SK-N-SH treated with all-trans-retinoic acid at 6 μM for 48 hours (cell line): ENCODE measurements at regions not wholly inside any gene's neighbourhood (a gene's known extent, or its start where the extent isn't known, plus 50 kb on each side); places are given as distances from the start of the nearest gene placed in this dataset.

Source experiments
- ATAC-seq: fragments of 200-7000 bp; cut with Tn5 transposase; 3 replicates; pipeline ENCODE4 v1.9.1; 2020; ENCODE audit warnings: mild to moderate bottlenecking, moderate library complexity
- ARNTL ChIP-seq: fragments of 450-650 bp; formaldehyde crosslinking; IDR thresholded peaks from 2 replicates; pipeline ENCODE4 v1.5.0; 2020; ENCODE audit warnings: low read depth, mild to moderate bottlenecking, moderate library complexity, borderline replicate concordance
- BACH2 ChIP-seq: fragments of 250-450 bp; sonication (Bioruptor Pico); IDR thresholded peaks from 2 replicates; pipeline ENCODE4 v1.9.0; 2021; ENCODE audit warnings: mild to moderate bottlenecking, borderline replicate concordance
- CSDC2 ChIP-seq: fragments of 250-450 bp; sonication (Bioruptor Pico); IDR thresholded peaks from 2 replicates; pipeline ENCODE4 v1.5.0; 2020; ENCODE audit warnings: mild to moderate bottlenecking, moderate library complexity
- ESRRG ChIP-seq: fragments of 250-450 bp; sonication (Bioruptor Pico); IDR thresholded peaks from 2 replicates; pipeline ENCODE4 v1.6.1; 2021; ENCODE audit warnings: mild to moderate bottlenecking
- GLIS3 ChIP-seq: fragments of 250-450 bp; sonication (Bioruptor Pico); IDR thresholded peaks from 2 replicates; pipeline ENCODE4 v1.5.0; 2020; ENCODE audit warnings: mild to moderate bottlenecking, moderate library complexity
- ISL1 ChIP-seq: fragments of 250-450 bp; sonication (Bioruptor Pico); IDR thresholded peaks from 2 replicates; pipeline ENCODE4 v2.1.2; 2022; ENCODE audit warnings: mild to moderate bottlenecking, moderate library complexity
- OSR1 ChIP-seq: fragments of 250-450 bp; sonication (Bioruptor Pico); IDR thresholded peaks from 2 replicates; pipeline ENCODE4 v1.8.0; 2022; ENCODE audit warnings: moderate library complexity, mild to moderate bottlenecking, inconsistent platforms
- PPARA ChIP-seq: fragments of 250-450 bp; sonication (Bioruptor Pico); IDR thresholded peaks from 2 replicates; pipeline ENCODE4 v1.5.0; 2020; ENCODE audit warnings: mild to moderate bottlenecking, borderline replicate concordance
- RARB ChIP-seq: fragments of 250-450 bp; sonication (Bioruptor Pico); IDR thresholded peaks from 2 replicates; pipeline ENCODE4 v1.8.0; 2021; ENCODE audit warnings: mild to moderate bottlenecking, moderate library complexity
- SNAI2 ChIP-seq: fragments of 250-450 bp; sonication (Bioruptor Pico); IDR thresholded peaks from 2 replicates; pipeline ENCODE4 v1.5.0; 2020; ENCODE audit warnings: mild to moderate bottlenecking, moderate library complexity
- TCF4 ChIP-seq: fragments of 250-450 bp; sonication (Bioruptor Pico); IDR thresholded peaks from 2 replicates; pipeline ENCODE4 v1.8.0; 2021; ENCODE audit warnings: mild to moderate bottlenecking, moderate library complexity, borderline replicate concordance
- TOX ChIP-seq: fragments of 250-450 bp; sonication (Bioruptor Pico); IDR thresholded peaks from 2 replicates; pipeline ENCODE4 v1.8.0; 2021; ENCODE audit warnings: mild to moderate bottlenecking, moderate library complexity, borderline replicate concordance
- ZC3H10 ChIP-seq: fragments of 250-450 bp; sonication (Bioruptor Pico); IDR thresholded peaks from 2 replicates; pipeline ENCODE4 v1.5.1; 2021; ENCODE audit warnings: mild to moderate bottlenecking, moderate library complexity
- ZFP3 ChIP-seq: fragments of 250-450 bp; sonication (Bioruptor Pico); IDR thresholded peaks from 2 replicates; pipeline ENCODE4 v1.5.0; 2020; ENCODE audit warnings: mild to moderate bottlenecking, moderate library complexity
- ZFP30 ChIP-seq: fragments of 450-650 bp; formaldehyde crosslinking; IDR thresholded peaks from 2 replicates; pipeline ENCODE4 v1.5.0; 2022; ENCODE audit warnings: mild to moderate bottlenecking, moderate library complexity
- ZNF565 ChIP-seq: fragments of 450-650 bp; formaldehyde crosslinking; conservative IDR thresholded peaks from 2 replicates; pipeline ENCODE4 v1.5.0; 2020; ENCODE audit warnings: low read depth, mild to moderate bottlenecking, moderate library complexity
- ZNF70 ChIP-seq: fragments of 450-650 bp; formaldehyde crosslinking; IDR thresholded peaks from 2 replicates; pipeline ENCODE4 v1.5.0; 2020; ENCODE audit warnings: mild to moderate bottlenecking, moderate library complexity
- ZNF8 ChIP-seq: fragments of 450-650 bp; formaldehyde crosslinking; IDR thresholded peaks from 2 replicates; pipeline ENCODE4 v1.5.0; 2020; ENCODE audit warnings: mild to moderate bottlenecking, moderate library complexity
- TF ChIP-seq, protein P1 (sequence below): fragments of 250-450 bp; sonication (Bioruptor Pico); IDR thresholded peaks from 2 replicates; pipeline ENCODE4 v1.8.0; 2021; ENCODE audit warnings: low read depth, mild to moderate bottlenecking, moderate library complexity, borderline replicate concordance
- TF ChIP-seq, protein P2 (sequence below): fragments of 250-450 bp; sonication (Bioruptor Pico); IDR thresholded peaks from 2 replicates; pipeline ENCODE4 v1.5.1; 2021; ENCODE audit warnings: mild to moderate bottlenecking, moderate library complexity
- TF ChIP-seq, protein P3 (sequence below): fragments of 250-450 bp; sonication (Bioruptor Pico); IDR thresholded peaks from 2 replicates; pipeline ENCODE4 v1.5.0; 2020; ENCODE audit warnings: mild to moderate bottlenecking, moderate library complexity
- TF ChIP-seq, protein P4 (sequence below): fragments of 250-450 bp; sonication (Bioruptor Pico); IDR thresholded peaks from 2 replicates; pipeline ENCODE4 v1.8.0; 2020; ENCODE audit warnings: mild to moderate bottlenecking, moderate library complexity, borderline replicate concordance

DNA sequence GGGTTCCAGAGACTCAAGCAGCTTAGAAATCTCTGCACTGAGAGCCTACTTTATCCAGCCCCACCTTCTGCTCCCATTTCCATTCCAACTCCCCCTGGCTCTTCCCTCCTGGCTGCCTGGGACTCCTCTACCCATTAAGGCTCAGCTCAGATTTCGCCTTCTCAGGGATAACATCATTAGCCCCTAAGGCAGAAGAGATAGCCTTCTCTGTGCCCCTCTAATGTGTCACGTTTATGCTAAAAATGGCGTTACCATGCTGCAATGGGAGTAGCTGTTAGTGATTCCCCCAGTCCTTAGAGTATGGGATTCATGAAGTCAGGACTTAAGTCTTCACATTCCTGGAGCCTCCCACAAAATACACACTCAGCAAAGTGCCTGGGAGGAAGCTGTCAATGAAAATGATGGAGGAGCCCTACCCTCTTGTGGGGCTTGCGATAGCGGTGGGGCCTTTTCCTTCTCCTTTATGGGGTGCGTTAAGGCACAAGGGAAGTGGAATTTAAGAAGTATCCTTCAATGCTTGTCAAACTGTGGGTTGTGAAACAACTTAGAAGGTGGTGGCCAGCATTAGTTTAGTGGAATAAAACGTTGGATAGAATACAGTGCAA lies 144.7 kb upstream of the COPS8 start:
- ATAC-seq, result no peak
- no peak for TF ChIP-seq RARB
- no peak for TF ChIP-seq ZFP3
- no peak for TF ChIP-seq PPARA (CRISPR knock-in tag)
- TF ChIP-seq ESRRG (CRISPR knock-in tag), result no peak
- TF ChIP-seq ZNF565 (CRISPR knock-in tag), result no peak
- TF ChIP-seq TCF4 (CRISPR knock-in tag), result no peak
- TF ChIP-seq GLIS3 (CRISPR knock-in tag), result no peak
- no peak for TF ChIP-seq OSR1 (CRISPR knock-in tag)
- TF ChIP-seq SNAI2, result no peak
- TF ChIP-seq, protein P1, sequence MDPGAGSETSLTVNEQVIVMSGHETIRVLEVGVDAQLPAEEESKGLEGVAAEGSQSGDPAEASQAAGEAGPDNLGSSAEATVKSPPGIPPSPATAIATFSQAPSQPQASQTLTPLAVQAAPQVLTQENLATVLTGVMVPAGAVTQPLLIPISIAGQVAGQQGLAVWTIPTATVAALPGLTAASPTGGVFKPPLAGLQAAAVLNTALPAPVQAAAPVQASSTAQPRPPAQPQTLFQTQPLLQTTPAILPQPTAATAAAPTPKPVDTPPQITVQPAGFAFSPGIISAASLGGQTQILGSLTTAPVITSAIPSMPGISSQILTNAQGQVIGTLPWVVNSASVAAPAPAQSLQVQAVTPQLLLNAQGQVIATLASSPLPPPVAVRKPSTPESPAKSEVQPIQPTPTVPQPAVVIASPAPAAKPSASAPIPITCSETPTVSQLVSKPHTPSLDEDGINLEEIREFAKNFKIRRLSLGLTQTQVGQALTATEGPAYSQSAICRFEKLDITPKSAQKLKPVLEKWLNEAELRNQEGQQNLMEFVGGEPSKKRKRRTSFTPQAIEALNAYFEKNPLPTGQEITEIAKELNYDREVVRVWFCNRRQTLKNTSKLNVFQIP (CRISPR knock-in tag), result no peak
- no peak for TF ChIP-seq BACH2 (CRISPR knock-in tag)
- no peak for TF ChIP-seq ZNF8 (CRISPR knock-in tag)
- TF ChIP-seq, protein P2, sequence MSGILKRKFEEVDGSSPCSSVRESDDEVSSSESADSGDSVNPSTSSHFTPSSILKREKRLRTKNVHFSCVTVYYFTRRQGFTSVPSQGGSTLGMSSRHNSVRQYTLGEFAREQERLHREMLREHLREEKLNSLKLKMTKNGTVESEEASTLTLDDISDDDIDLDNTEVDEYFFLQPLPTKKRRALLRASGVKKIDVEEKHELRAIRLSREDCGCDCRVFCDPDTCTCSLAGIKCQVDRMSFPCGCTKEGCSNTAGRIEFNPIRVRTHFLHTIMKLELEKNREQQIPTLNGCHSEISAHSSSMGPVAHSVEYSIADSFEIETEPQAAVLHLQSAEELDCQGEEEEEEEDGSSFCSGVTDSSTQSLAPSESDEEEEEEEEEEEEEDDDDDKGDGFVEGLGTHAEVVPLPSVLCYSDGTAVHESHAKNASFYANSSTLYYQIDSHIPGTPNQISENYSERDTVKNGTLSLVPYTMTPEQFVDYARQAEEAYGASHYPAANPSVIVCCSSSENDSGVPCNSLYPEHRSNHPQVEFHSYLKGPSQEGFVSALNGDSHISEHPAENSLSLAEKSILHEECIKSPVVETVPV (CRISPR knock-in tag), result no peak
- TF ChIP-seq, protein P3, sequence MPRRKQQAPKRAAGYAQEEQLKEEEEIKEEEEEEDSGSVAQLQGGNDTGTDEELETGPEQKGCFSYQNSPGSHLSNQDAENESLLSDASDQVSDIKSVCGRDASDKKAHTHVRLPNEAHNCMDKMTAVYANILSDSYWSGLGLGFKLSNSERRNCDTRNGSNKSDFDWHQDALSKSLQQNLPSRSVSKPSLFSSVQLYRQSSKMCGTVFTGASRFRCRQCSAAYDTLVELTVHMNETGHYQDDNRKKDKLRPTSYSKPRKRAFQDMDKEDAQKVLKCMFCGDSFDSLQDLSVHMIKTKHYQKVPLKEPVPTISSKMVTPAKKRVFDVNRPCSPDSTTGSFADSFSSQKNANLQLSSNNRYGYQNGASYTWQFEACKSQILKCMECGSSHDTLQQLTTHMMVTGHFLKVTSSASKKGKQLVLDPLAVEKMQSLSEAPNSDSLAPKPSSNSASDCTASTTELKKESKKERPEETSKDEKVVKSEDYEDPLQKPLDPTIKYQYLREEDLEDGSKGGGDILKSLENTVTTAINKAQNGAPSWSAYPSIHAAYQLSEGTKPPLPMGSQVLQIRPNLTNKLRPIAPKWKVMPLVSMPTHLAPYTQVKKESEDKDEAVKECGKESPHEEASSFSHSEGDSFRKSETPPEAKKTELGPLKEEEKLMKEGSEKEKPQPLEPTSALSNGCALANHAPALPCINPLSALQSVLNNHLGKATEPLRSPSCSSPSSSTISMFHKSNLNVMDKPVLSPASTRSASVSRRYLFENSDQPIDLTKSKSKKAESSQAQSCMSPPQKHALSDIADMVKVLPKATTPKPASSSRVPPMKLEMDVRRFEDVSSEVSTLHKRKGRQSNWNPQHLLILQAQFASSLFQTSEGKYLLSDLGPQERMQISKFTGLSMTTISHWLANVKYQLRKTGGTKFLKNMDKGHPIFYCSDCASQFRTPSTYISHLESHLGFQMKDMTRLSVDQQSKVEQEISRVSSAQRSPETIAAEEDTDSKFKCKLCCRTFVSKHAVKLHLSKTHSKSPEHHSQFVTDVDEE, result no peak
- no peak for TF ChIP-seq ISL1 (CRISPR knock-in tag)
- no peak for TF ChIP-seq CSDC2 (CRISPR knock-in tag)
- no peak for TF ChIP-seq ZC3H10 (CRISPR knock-in tag)
- no peak for TF ChIP-seq ZNF70
- no peak for TF ChIP-seq TOX

DNA sequence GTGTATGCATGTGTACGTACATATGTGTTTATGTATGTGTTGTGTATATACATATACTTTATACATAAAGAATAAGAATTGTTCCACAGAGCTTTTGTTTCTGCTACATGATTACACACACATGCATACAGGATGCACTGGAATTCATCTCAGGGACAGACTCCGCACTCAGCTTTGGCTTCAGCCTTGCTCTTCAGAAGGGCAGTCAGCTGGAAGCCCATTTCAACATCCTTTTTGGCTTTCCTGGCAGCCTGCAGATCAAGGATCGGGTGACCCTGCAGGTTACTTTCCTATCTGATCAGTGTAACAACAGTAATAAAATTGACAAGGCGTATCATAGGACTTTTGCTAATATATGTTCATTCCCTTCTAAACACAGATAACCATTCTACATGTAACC lies 144.1 kb upstream of the COPS8 start:
- TF ChIP-seq ZFP30, result no peak
- TF ChIP-seq PPARA (CRISPR knock-in tag), result no peak
- no peak for TF ChIP-seq ZC3H10 (CRISPR knock-in tag)
- TF ChIP-seq GLIS3 (CRISPR knock-in tag), result no peak
- TF ChIP-seq, protein P1 (CRISPR knock-in tag), result no peak
- TF ChIP-seq, protein P2 (CRISPR knock-in tag), result no peak
- no peak for TF ChIP-seq ZNF70
- TF ChIP-seq CSDC2 (CRISPR knock-in tag), result no peak
- ATAC-seq, result no peak

DNA sequence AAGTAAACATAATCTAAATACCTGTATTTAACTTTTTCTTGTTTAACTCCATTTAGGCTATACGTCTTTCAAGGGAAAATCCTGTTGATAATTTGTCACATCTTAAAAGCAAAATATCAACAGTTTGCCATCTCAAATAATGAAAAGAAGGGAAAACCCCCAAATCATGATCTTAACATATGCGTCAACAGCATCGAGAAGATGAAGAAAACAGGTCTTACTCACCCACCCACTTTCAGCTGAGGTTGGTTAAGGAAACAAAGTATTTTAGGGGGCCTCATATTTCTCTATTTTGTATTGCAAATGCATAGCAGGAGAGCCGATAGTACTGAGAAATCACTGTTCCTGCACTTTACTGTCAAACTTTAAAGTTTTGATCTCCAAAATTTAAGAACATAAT lies 143.1 kb upstream of the COPS8 start:
- TF ChIP-seq CSDC2 (CRISPR knock-in tag), result no peak
- no peak for TF ChIP-seq TOX
- no peak for TF ChIP-seq PPARA (CRISPR knock-in tag)
- TF ChIP-seq, protein P4, sequence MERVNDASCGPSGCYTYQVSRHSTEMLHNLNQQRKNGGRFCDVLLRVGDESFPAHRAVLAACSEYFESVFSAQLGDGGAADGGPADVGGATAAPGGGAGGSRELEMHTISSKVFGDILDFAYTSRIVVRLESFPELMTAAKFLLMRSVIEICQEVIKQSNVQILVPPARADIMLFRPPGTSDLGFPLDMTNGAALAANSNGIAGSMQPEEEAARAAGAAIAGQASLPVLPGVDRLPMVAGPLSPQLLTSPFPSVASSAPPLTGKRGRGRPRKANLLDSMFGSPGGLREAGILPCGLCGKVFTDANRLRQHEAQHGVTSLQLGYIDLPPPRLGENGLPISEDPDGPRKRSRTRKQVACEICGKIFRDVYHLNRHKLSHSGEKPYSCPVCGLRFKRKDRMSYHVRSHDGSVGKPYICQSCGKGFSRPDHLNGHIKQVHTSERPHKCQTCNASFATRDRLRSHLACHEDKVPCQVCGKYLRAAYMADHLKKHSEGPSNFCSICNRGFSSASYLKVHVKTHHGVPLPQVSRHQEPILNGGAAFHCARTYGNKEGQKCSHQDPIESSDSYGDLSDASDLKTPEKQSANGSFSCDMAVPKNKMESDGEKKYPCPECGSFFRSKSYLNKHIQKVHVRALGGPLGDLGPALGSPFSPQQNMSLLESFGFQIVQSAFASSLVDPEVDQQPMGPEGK (CRISPR knock-in tag), result no peak
- no peak for TF ChIP-seq BACH2 (CRISPR knock-in tag)
- no peak for TF ChIP-seq ZNF70
- TF ChIP-seq, protein P2 (CRISPR knock-in tag), result no peak
- TF ChIP-seq ZNF8 (CRISPR knock-in tag), result no peak
- TF ChIP-seq TCF4 (CRISPR knock-in tag), result no peak
- no peak for TF ChIP-seq SNAI2
- no peak for TF ChIP-seq RARB
- TF ChIP-seq ARNTL (CRISPR knock-in tag), result no peak
- TF ChIP-seq ISL1 (CRISPR knock-in tag), result no peak
- no peak for TF ChIP-seq ZFP3
- no peak for TF ChIP-seq OSR1 (CRISPR knock-in tag)
- no peak for ATAC-seq
